ENCODE measurements at regions not wholly inside any gene's neighbourhood (a gene's known extent, or its start where the extent isn't known, plus 50 kb on each side); places are given as distances from the start of the nearest gene placed in this dataset.

- TF ChIP-seq CTCF (IDR thresholded peaks at IDR 0.05) (no peak), POLR2AphosphoS5 (IDR thresholded peaks at IDR 0.05) (no peak), POLR2A (IDR thresholded peaks at IDR 0.05) (no peak), EP300 (IDR thresholded peaks at IDR 0.05) (no peak)
Measured at GRCh38 chr15:29563112-29563511, 259.2 kb downstream of the TJP1 start.

Data from stomach (tissue), 4 donors.